Gastroesophageal sphincter (tissue), 4 donors: ENCODE measurements at regions not wholly inside any gene's neighbourhood (a gene's known extent, or its start where the extent isn't known, plus 50 kb on each side); places are given as distances from the start of the nearest gene placed in this dataset.
"Not testable (repeated sequence)": the region's sequence is repeated elsewhere in the genome, so short reads cannot be mapped to it uniquely, and the experiment has no call there.

Experiments used
- ATAC-seq: fragments of 150-250 bp; one replicate; pipeline ENCODE4 v1.9.1; 2016; ENCODE audit warnings: mild to moderate bottlenecking, moderate library complexity
- H3K27ac ChIP-seq, 4 donors: fragments of 200-600 bp; sonication (generic) in 3 of 4; 1 replicate in 3 of 4; 2 replicates in 1 of 4; pipeline ENCODE4 v1.5.1; 2016 to 2019
- H3K27me3 ChIP-seq: fragments of 200-600 bp; sonication (generic); one replicate; pipeline ENCODE4 v1.5.1; 2019
- H3K36me3 ChIP-seq, 2 donors: fragments of 200-600 bp; sonication (generic); one replicate each; pipeline ENCODE4 v1.5.1; 2019; ENCODE audit warnings: control low read depth in 1 of 2
- H3K4me1 ChIP-seq, 3 donors: fragments of 200-600 bp; sonication (generic); 1 replicate in 2 of 3; 2 replicates in 1 of 3; pipeline ENCODE4 v1.5.1; 2016 to 2019; ENCODE audit warnings: control low read depth in 2 of 3
- H3K4me3 ChIP-seq, 2 donors: fragments of 200-600 bp; sonication (generic); one replicate each; pipeline ENCODE4 v1.5.1; 2019; ENCODE audit warnings: mild to moderate bottlenecking in 1 of 2, moderate library complexity in 1 of 2
- H3K9me3 ChIP-seq, 3 donors: fragments of 200-600 bp; sonication (generic); one replicate each; pipeline ENCODE4 v1.5.1; 2017 to 2019; ENCODE audit warnings: control low read depth in 2 of 3
- EP300 ChIP-seq: sonication (generic); formaldehyde crosslinking; IDR thresholded peaks from one replicate; pipeline ENCODE4 v1.6.1; 2017; ENCODE audit warnings: antibody characterized with exemption, mild to moderate bottlenecking
- POLR2A ChIP-seq, 2 donors: fragments of 450-650 bp; IDR thresholded peaks; one replicate each; pipeline ENCODE4 v1.6.1; 2017; ENCODE audit warnings: antibody characterized with exemption in 2 of 2, mild to moderate bottlenecking in 2 of 2, moderate library complexity in 1 of 2
- POLR2AphosphoS5 ChIP-seq: sonication (generic); formaldehyde crosslinking; IDR thresholded peaks from one replicate; pipeline ENCODE4 v1.6.1; 2017; ENCODE audit warnings: antibody characterized with exemption
- WGBS, 2 donors: methylation state at CpG; one replicate each; pipeline ENCODE4 v1.1.5; 2018; ENCODE audit warnings: low coverage in 1 of 2; 5-methylcytosine and 5-hydroxymethylcytosine counted together
- TF ChIP-seq, protein P1 (sequence below), 4 experiments: fragments of 200-600 bp in 2 of 4; fragments of 450-650 bp in 2 of 4; sonication (generic) in 1 of 4; IDR thresholded peaks; one replicate each; pipeline ENCODE4 v1.5.1; 2017 to 2019; ENCODE audit warnings: antibody characterized with exemption in 4 of 4, mild to moderate bottlenecking in 2 of 4, moderate library complexity in 2 of 4

DNA sequence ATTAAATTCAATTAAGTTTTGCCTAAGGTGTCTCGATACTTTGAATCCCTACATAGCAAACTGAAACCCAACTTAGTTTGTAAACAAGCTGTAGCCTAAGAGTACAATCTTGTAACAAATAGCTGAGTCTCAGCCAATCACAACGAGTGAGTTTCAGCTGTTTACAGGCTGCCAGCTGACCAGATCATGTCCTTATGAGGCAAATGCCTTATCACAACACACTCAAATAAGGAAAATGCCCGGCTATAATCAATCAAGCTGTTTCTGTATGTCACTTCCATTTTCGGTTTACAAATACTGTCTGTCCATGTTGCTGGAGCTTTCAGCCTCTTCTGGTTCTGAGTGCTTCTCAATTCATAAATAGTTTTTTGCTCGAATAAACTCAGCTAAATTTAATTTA is 943.8 kb downstream of the SLC16A7 start:
- Histone ChIP-seq H3K36me3 (no peaks in the 10 kb centered on the region), H3K27ac (no peak overlapping the region), H3K4me3 (no peak overlapping the region), H3K4me1 (no peaks in the 10 kb centered on the region), H3K27me3 (no peaks in the 10 kb centered on the region), H3K9me3 (no peaks in the 10 kb centered on the region)
- 30 to 52% methylated on average over 5 of the region's 5 CpGs for WGBS, 2 donors
- no peak for ATAC-seq
- TF ChIP-seq POLR2A (IDR thresholded peaks at IDR 0.05) (no peak), EP300 (no peak), POLR2AphosphoS5 (no peak)
- TF ChIP-seq, protein P1, sequence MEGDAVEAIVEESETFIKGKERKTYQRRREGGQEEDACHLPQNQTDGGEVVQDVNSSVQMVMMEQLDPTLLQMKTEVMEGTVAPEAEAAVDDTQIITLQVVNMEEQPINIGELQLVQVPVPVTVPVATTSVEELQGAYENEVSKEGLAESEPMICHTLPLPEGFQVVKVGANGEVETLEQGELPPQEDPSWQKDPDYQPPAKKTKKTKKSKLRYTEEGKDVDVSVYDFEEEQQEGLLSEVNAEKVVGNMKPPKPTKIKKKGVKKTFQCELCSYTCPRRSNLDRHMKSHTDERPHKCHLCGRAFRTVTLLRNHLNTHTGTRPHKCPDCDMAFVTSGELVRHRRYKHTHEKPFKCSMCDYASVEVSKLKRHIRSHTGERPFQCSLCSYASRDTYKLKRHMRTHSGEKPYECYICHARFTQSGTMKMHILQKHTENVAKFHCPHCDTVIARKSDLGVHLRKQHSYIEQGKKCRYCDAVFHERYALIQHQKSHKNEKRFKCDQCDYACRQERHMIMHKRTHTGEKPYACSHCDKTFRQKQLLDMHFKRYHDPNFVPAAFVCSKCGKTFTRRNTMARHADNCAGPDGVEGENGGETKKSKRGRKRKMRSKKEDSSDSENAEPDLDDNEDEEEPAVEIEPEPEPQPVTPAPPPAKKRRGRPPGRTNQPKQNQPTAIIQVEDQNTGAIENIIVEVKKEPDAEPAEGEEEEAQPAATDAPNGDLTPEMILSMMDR (IDR thresholded peaks at IDR 0.05) = no peak

DNA sequence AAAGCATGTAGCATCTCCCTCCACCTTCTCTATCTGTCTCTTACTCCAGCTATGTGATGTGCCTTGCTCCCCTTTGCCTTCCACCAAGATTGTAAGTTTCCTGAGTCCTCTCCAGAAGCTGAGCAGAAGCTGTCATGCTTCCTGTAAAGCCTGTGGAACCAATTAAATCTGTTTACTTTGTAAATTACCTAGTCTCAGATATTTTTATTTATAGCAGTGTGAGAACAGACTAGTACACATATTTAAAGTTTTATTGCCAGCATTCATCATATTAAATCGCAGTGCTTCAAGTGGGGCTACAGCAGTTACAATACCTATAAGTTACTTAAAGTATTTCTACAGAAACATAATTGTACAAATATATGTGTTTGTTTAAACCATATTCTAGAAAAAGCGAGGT is 973.1 kb downstream of the SLC16A7 start:
- no peak for ATAC-seq
- Histone ChIP-seq H3K36me3 (no peaks in the 10 kb centered on the region), H3K9me3 (no peaks in the 10 kb centered on the region), H3K4me1 (no peaks in the 10 kb centered on the region), H3K27ac (no peak overlapping the region), H3K27me3 (no peaks in the 10 kb centered on the region), H3K4me3 (no peak overlapping the region)
- TF ChIP-seq POLR2AphosphoS5 (no peak), POLR2A (IDR thresholded peaks at IDR 0.05) (no peak), EP300 (no peak)
- TF ChIP-seq, protein P1 (IDR thresholded peaks at IDR 0.05) = no peak
- WGBS, 2 donors = 74 to 83% methylated on average over 2 of the region's 2 CpGs

DNA sequence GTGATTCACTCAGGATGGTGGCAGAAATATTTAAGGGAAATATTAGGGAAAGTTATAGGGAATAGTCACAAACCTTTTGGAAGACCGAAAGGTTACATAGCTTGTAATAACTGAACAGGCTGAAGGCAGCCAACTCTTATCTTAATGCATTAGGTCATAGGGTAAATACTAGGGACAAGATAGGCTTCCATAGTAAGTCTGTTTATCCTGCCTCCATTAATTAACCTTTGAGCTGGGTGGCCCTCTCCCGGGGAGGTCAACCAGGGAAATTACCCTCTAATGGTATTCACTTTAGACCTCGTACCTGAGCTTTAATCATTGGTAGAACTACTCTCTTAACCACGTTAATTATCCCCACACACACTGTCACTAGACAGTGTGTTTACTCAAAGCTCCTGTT is 981.8 kb downstream of the SLC16A7 start:
- Histone ChIP-seq H3K9me3 (no peaks in the 10 kb centered on the region), H3K27me3 (no peaks in the 10 kb centered on the region), H3K4me1 (no peaks in the 10 kb centered on the region), H3K27ac (no peak overlapping the region), H3K4me3 (no peak overlapping the region), H3K36me3 (no peaks in the 10 kb centered on the region)
- no peak for ATAC-seq
- TF ChIP-seq POLR2A (IDR thresholded peaks at IDR 0.05) = no peak
- TF ChIP-seq, protein P1 (IDR thresholded peaks at IDR 0.05) = no peak
- no peak for TF ChIP-seq EP300
- TF ChIP-seq POLR2AphosphoS5 = no peak
- WGBS, 2 donors = 46 to 51% methylated on average over 3 to 4 of the region's 4 CpGs

DNA sequence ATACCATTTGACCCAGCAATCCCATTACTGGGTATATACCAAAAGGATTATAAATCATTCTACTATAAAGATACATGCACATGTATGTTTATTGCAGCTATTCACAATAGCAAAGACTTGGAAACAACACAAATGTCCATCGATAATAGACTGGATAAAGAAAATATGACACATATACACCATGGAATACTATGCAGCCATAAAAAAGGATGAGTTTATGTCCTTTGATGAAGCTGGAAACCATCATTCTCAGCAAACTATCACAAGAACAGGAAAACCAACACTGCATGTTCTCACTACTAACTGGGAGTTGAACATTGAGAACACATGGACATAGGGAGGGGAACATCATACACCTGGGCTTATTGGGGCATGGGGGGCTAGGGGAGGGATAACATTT is 991.8 kb downstream of the SLC16A7 start:
- H3K27ac ChIP-seq, H3K27me3 ChIP-seq, H3K36me3 ChIP-seq, H3K4me3 ChIP-seq, ATAC-seq, H3K9me3 ChIP-seq, H3K4me1 ChIP-seq: not testable (repeated sequence)
- WGBS, 2 donors = 92 to 95% methylated on average over 1 of the region's 1 CpG

DNA sequence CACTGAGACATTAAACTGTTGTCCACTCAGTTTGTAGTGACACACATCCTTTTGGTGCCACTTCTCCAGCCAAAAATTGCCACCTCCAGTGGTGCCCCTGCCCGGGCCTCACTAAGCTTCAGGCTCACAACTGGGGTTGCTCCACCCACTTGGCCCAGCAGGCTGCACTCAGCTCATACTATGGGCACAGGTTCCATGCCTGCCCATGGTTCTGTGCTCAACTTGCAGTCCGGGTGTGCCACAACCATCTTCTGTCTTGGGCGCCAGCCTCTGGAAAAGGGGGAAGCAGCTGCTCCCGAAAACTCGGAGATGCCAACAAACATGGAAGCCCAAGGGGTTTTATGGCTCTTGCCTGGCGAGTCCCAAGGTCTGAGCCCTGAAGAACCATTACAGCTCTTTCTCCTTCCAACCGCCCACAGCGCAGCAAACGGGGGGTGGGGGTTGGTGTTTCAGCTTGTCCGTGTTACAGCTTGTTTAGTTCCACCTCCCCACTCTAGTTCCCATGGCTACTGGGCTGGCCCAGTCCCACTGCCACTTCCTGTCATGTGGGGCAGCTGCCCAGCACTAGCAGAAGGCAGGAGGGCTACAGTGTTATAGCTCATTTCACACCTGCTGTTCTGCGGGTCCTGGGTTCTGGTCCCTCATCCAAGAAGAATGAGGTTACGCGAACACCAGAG is 998.3 kb downstream of the SLC16A7 start:
- Histone ChIP-seq H3K27ac (no peak overlapping the region), H3K36me3 (no peaks in the 10 kb centered on the region), H3K27me3 (no peaks in the 10 kb centered on the region), H3K9me3 (no peaks in the 10 kb centered on the region), H3K4me3 (no peak overlapping the region), H3K4me1 (no peaks in the 10 kb centered on the region)
- no peak for ATAC-seq
- TF ChIP-seq POLR2AphosphoS5 = no peak
- TF ChIP-seq, protein P1 (IDR thresholded peaks at IDR 0.05) = no peak
- no peak for TF ChIP-seq EP300
- TF ChIP-seq POLR2A (IDR thresholded peaks at IDR 0.05) = no peak
- WGBS, 2 donors = 77 to 84% methylated on average over 4 to 5 of the region's 13 CpGs
